Adrenal gland (tissue), 9 donors: ENCODE measurements at regions not wholly inside any gene's neighbourhood (a gene's known extent, or its start where the extent isn't known, plus 50 kb on each side); places are given as distances from the start of the nearest gene placed in this dataset.

Source experiments
- DNase-seq, 7 donors: peaks; one replicate each; pipeline ENCODE4 v3.0.0-alpha.2; 2019 to 2020
- H3K27ac ChIP-seq, 5 donors: fragments of 200-600 bp; sonication (generic) in 4 of 5; 1 replicate in 3 of 5; 2 replicates in 2 of 5; pipeline versions ENCODE4 v1.5.1 to v1.8.0; 2016 to 2020; ENCODE audit warnings: mild to moderate bottlenecking in 1 of 5
- H3K27me3 ChIP-seq: fragments of 200-600 bp; 2 replicates; pipeline ENCODE4 v1.8.0; 2021
- H3K36me3 ChIP-seq, 2 donors: fragments of 200-600 bp; replicated peaks in 1 of 2; 1 replicate in 1 of 2; 2 replicates in 1 of 2; pipeline versions ENCODE4 v1.5.1 to v1.8.0; 2018 to 2022
- H3K4me1 ChIP-seq, 2 donors: fragments of 200-600 bp; replicated peaks in 1 of 2; 1 replicate in 1 of 2; 2 replicates in 1 of 2; pipeline versions ENCODE4 v1.5.1 to v1.8.0; 2018 to 2021
- H3K4me3 ChIP-seq, 4 donors: fragments of 200-600 bp; sonication (generic) in 3 of 4; one replicate each; pipeline ENCODE4 v1.5.1; 2016 to 2018
- H3K9me3 ChIP-seq, 3 donors: fragments of 200-600 bp; sonication (generic) in 1 of 3; replicated peaks in 1 of 3; 1 replicate in 2 of 3; 2 replicates in 1 of 3; pipeline versions ENCODE4 v1.5.1 to v1.8.0; 2016 to 2021
- CTCF ChIP-seq, 6 experiments: fragments of 450-650 bp in 4 of 6; fragments of 200-600 bp in 2 of 6; sonication (generic) in 1 of 6; IDR thresholded peaks; 1 replicate in 5 of 6; 2 replicates in 1 of 6; pipeline versions ENCODE4 v1.5.1 to v1.8.0; 2016 to 2021; ENCODE audit warnings: antibody characterized with exemption in 6 of 6, mild to moderate bottlenecking in 2 of 6, moderate library complexity in 1 of 6
- POLR2A ChIP-seq, 2 donors: fragments of 450-650 bp; IDR thresholded peaks; one replicate each; pipeline ENCODE4 v1.6.1; 2017; ENCODE audit warnings: antibody characterized with exemption in 2 of 2, mild to moderate bottlenecking in 2 of 2, moderate library complexity in 1 of 2
- WGBS, 4 donors: extraction: QIAGEN DNeasy Blood & Tissue Kit in 2 of 4; methylation state at CpG; one replicate each; pipeline versions ENCODE4 v1.1.5 to v1.1.7; 2013 to 2017; 5-methylcytosine and 5-hydroxymethylcytosine counted together
- intact Hi-C, 2 donors: fragments of 100-400 bp; cut with DNase I; formaldehyde crosslinking; loops; one replicate each; pipeline versions ENCODE4 v1.14.1 to v1.15.0; 2022 to 2023
- donor health status: healthy with polysubstance abuse.
- donor health status: Bipolar disorder and iron deficiency.
- donor health status: DM: yes; HTN: yes; CAD: no.
- donor health status: DM: no; HTN: no; CAD: no.
- donor health status: DM: no; HTN: no; CAD: no.

- Histone ChIP-seq H3K4me3 (no peak overlapping the region), H3K27ac (no peak overlapping the region), H3K4me1 (no peaks in the 10 kb centered on the region), H3K36me3 (no peaks in the 10 kb centered on the region), H3K27me3 (no peaks in the 10 kb centered on the region), H3K9me3 (no peaks in the 10 kb centered on the region)
- no peak for DNase-seq
- 58 to 74% (median 65%) methylated on average over 2 of the region's 2 CpGs for WGBS, 4 donors
- intact Hi-C loops: no loop called here
- TF ChIP-seq CTCF (IDR thresholded peaks at IDR 0.05) (no peak), POLR2A (IDR thresholded peaks at IDR 0.05) (no peak)
Observed at GRCh38 chr9:104240890-104241289, 146.8 kb downstream of the SMC2 start.

- 35 to 92% (median 57%) methylated on average over 1 of the region's 1 CpG for WGBS, 4 donors
- H3K4me1 ChIP-seq: no peaks in the 10 kb centered on the region
- no peak for DNase-seq
Observed at GRCh38 chr9:104245925-104246324, 151.8 kb downstream of the SMC2 start.

DNA sequence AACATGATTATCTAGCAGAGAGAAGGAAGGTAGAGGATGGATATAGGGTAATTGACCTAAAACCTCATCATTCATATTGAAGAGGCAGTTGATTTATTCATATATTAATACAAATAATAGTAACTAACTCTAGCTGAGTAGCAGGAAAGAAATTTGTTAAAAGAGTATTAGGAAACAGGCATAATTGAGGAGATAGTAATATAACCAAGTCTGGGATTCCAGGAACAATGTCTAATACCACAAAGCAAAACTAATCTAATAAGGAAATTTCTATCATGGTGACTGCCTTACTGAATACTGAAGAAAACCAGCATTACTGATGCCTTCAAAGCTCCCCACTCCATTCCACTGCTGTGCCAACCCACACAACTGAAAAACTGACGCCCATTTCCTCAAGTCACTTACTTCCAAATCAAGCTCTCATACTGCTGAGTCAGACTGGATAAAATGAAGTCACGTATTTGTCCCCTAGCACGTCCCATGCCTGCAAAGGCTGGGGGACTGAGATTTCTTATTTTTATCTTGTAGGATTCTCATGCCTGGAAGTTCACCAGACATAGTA lies 153.9 kb downstream of the SMC2 start:
- Histone ChIP-seq H3K4me3 (no peak overlapping the region), H3K4me1 (no peaks in the 10 kb centered on the region), H3K9me3 (no peaks in the 10 kb centered on the region), H3K27ac (no peak overlapping the region), H3K36me3 (no peaks in the 10 kb centered on the region), H3K27me3 (no peaks in the 10 kb centered on the region)
- WGBS, 4 donors: 70 to 81% (median 74%) methylated on average over 3 of the region's 3 CpGs
- no peak for DNase-seq
- intact Hi-C loops: no loop called here
- TF ChIP-seq POLR2A (IDR thresholded peaks at IDR 0.05) (no peak), CTCF (IDR thresholded peaks at IDR 0.05) (no peak)

More at GRCh38 chr9:104245925-104246324, 151.8 kb downstream of the SMC2 start:
- Histone ChIP-seq H3K9me3 (no peaks in the 10 kb centered on the region), H3K4me3 (no peak overlapping the region), H3K27ac (no peak overlapping the region), H3K36me3 (no peaks in the 10 kb centered on the region), H3K27me3 (no peaks in the 10 kb centered on the region)
- TF ChIP-seq POLR2A (IDR thresholded peaks at IDR 0.05): no peak
- intact Hi-C loops: no loop called here

DNA sequence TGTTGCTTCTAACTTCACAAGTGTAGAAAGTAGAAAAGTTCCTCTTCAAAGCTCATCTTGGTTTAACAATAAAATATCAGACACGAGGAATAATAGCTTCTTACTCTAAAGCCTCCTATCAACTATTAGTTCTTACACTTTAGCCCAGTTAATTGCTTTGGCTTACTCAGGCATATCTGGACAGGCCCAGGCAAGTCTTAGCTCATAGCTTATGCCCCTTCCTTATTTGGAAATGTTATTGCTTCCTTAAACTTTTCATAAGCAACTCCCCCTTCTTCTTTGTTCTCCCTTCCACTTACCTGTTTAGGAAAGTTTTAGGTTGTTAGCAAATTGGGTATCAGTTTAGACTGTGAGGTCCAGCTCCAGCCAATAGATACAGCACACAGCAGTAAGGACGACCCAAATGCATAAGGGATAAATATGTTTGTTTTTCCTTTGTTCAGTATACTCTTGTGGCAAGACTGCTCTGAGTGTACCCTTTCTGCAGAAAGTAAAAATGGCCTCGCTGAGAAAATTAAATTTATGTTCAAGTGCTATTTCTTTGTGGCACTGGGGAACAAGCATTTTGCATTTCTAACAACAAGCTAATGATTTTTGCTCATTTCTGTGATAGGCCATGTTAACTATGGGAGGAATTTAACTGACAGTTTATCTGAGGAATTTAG lies 162.1 kb downstream of the SMC2 start:
- no peaks in the 10 kb centered on the region for H3K4me1 ChIP-seq
- intact Hi-C loops: no loop called here
- no peaks in the 10 kb centered on the region for H3K27me3 ChIP-seq
- TF ChIP-seq POLR2A (IDR thresholded peaks at IDR 0.05) (no peak), CTCF (IDR thresholded peaks at IDR 0.05) (no peak)
- no peak overlapping the region for H3K27ac ChIP-seq
- H3K4me3 ChIP-seq: no peak overlapping the region
- H3K9me3 ChIP-seq: no peaks in the 10 kb centered on the region
- 65 to 78% (median 71%) methylated on average over 3 of the region's 3 CpGs for WGBS, 4 donors
- no peak for DNase-seq
- H3K36me3 ChIP-seq: no peaks in the 10 kb centered on the region

DNA sequence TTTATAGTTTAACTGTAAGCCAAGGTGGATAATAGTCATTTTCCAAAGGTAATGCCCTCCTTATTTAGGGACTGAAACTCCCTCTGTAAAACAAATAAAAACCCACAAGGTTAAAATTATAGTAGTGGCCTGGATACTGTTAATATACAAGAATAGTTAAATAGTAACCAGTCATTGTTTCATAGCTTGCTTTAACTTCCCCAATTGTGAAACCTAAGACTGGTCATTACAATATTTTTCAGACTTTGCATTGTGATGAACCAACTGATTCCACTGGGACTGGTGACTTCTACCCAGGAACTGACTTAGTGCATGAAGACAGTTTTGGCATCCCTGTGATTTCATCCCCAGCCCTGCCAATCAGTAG lies 162.6 kb downstream of the SMC2 start:
- no peaks in the 10 kb centered on the region for H3K9me3 ChIP-seq
- intact Hi-C loops: no loop called here
- DNase-seq: no peak

More for the DNA sequence above, 162.6 kb downstream of the SMC2 start:
- no peak overlapping the region for H3K4me3 ChIP-seq
- no peak overlapping the region for H3K27ac ChIP-seq
- H3K27me3 ChIP-seq: no peaks in the 10 kb centered on the region
- TF ChIP-seq CTCF (IDR thresholded peaks at IDR 0.05): no peak
- no peak for TF ChIP-seq POLR2A (IDR thresholded peaks at IDR 0.05)
- H3K4me1 ChIP-seq: no peaks in the 10 kb centered on the region
- no peaks in the 10 kb centered on the region for H3K36me3 ChIP-seq
